HEK293 (cell line): ENCODE measurements at regions not wholly inside any gene's neighbourhood (a gene's known extent, or its start where the extent isn't known, plus 50 kb on each side); places are given as distances from the start of the nearest gene placed in this dataset.

ENCODE experiments used
- CTCF ChIA-PET: fragments of 350-600 bp; formaldehyde crosslinking; extraction: SDS; loops from one replicate; lab custom pipeline; 2021; ENCODE audit warnings: antibody characterized with exemption; lab: Yijun Ruan, JAX
- POLR2A ChIA-PET: fragments of 300-600 bp; formaldehyde crosslinking; extraction: SDS; loops from one replicate; lab custom pipeline; 2020; ENCODE audit warnings: antibody characterized with exemption, inconsistent platforms; lab: Yijun Ruan, JAX
- H3K27ac ChIP-seq: fragments of 200-500 bp; sonication (Bioruptor generic); 2 replicates; pipeline ENCODE4 v1.5.1; 2014; ENCODE audit warnings: low read depth, low read length, control low read depth, inconsistent platforms; ENCODE audit errors: extremely low read depth
- H3K36me3 ChIP-seq, 2 experiments: fragments of 200-500 bp in 1 of 2; sonication (Bioruptor generic) in 1 of 2; 1 replicate in 1 of 2; 2 replicates in 1 of 2; pipeline ENCODE4 v1.5.1; 2014 to 2017; ENCODE audit warnings: inconsistent platforms in 2 of 2, low read length in 2 of 2; ENCODE audit not compliant: control insufficient read depth in 2 of 2, insufficient read depth in 1 of 2
- H3K4me1 ChIP-seq: fragments of 200-500 bp; sonication (Bioruptor generic); 2 replicates; pipeline ENCODE4 v1.5.1; 2014; ENCODE audit warnings: mild to moderate bottlenecking, low read length, inconsistent platforms; ENCODE audit not compliant: control insufficient read depth, insufficient read depth
- H3K4me3 ChIP-seq: 2 replicates; pipeline ENCODE4 v1.5.1; 2011; ENCODE audit warnings: low read depth, mild to moderate bottlenecking, control low read depth, low read length, moderate library complexity
- H3K9me3 ChIP-seq: fragments of 200-500 bp; sonication (Bioruptor generic); 2 replicates; pipeline ENCODE4 v1.5.1; 2014; ENCODE audit warnings: low read depth, low read length, inconsistent platforms; ENCODE audit not compliant: control insufficient read depth, insufficient read depth
- FEZF1 ChIP-seq: fragments of 450-650 bp; formaldehyde crosslinking; IDR thresholded peaks from 2 replicates; pipeline ENCODE4 v1.5.1; 2016; ENCODE audit warnings: missing biosample characterization, missing genetic modification characterization
- OSR2 ChIP-seq: fragments of 450-650 bp; formaldehyde crosslinking; IDR thresholded peaks from 2 replicates; pipeline ENCODE4 v1.5.1; 2016; ENCODE audit warnings: missing biosample characterization, missing genetic modification characterization
- SP3 ChIP-seq: fragments of 450-650 bp; formaldehyde crosslinking; IDR thresholded peaks from 2 replicates; pipeline ENCODE4 v1.5.1; 2016; ENCODE audit warnings: missing biosample characterization, missing genetic modification characterization
- ZBTB48 ChIP-seq: fragments of 450-650 bp; formaldehyde crosslinking; IDR thresholded peaks from 2 replicates; pipeline ENCODE4 v1.5.1; 2016; ENCODE audit warnings: missing biosample characterization, missing genetic modification characterization
- ZFHX2 ChIP-seq: fragments of 450-650 bp; formaldehyde crosslinking; conservative IDR thresholded peaks from 2 replicates; pipeline ENCODE4 v1.5.1; 2016; ENCODE audit warnings: missing biosample characterization, missing genetic modification characterization
- ZNF140 ChIP-seq: fragments of 450-650 bp; formaldehyde crosslinking; IDR thresholded peaks from 2 replicates; pipeline ENCODE4 v1.5.1; 2016; ENCODE audit warnings: missing biosample characterization, missing genetic modification characterization
- ZNF146 ChIP-seq: fragments of 450-650 bp; formaldehyde crosslinking; IDR thresholded peaks from 2 replicates; pipeline ENCODE4 v1.5.1; 2016; ENCODE audit warnings: missing biosample characterization, missing genetic modification characterization
- ZNF16 ChIP-seq: fragments of 450-650 bp; formaldehyde crosslinking; IDR thresholded peaks from 2 replicates; pipeline ENCODE4 v1.5.1; 2016; ENCODE audit warnings: low read depth, missing biosample characterization, missing genetic modification characterization
- ZNF2 ChIP-seq: fragments of 450-650 bp; formaldehyde crosslinking; IDR thresholded peaks from 2 replicates; pipeline ENCODE4 v1.5.1; 2016; ENCODE audit warnings: missing biosample characterization, missing genetic modification characterization
- ZNF214 ChIP-seq: fragments of 450-650 bp; formaldehyde crosslinking; IDR thresholded peaks from 2 replicates; pipeline ENCODE4 v1.5.1; 2017; ENCODE audit warnings: missing biosample characterization, mild to moderate bottlenecking, missing genetic modification characterization, borderline replicate concordance
- ZNF248 ChIP-seq: fragments of 450-650 bp; formaldehyde crosslinking; IDR thresholded peaks from 2 replicates; pipeline ENCODE4 v1.5.1; 2017; ENCODE audit warnings: missing biosample characterization, missing genetic modification characterization
- ZNF266 ChIP-seq: fragments of 450-650 bp; formaldehyde crosslinking; IDR thresholded peaks from 2 replicates; pipeline ENCODE4 v1.5.1; 2016; ENCODE audit warnings: missing biosample characterization, missing genetic modification characterization, low read depth
- ZNF292 ChIP-seq: fragments of 450-650 bp; formaldehyde crosslinking; IDR thresholded peaks from 2 replicates; pipeline ENCODE4 v1.5.1; 2016; ENCODE audit warnings: low read depth, missing biosample characterization, missing genetic modification characterization, borderline replicate concordance
- ZNF311 ChIP-seq: fragments of 450-650 bp; formaldehyde crosslinking; IDR thresholded peaks from 2 replicates; pipeline ENCODE4 v1.5.1; 2017; ENCODE audit warnings: missing biosample characterization, missing genetic modification characterization, borderline replicate concordance
- ZNF354C ChIP-seq: fragments of 450-650 bp; formaldehyde crosslinking; IDR thresholded peaks from 2 replicates; pipeline ENCODE4 v1.5.1; 2016; ENCODE audit warnings: missing biosample characterization, missing genetic modification characterization, low read depth, borderline replicate concordance
- ZNF529 ChIP-seq: fragments of 450-650 bp; formaldehyde crosslinking; IDR thresholded peaks from 2 replicates; pipeline ENCODE4 v1.5.1; 2017; ENCODE audit warnings: missing genetic modification characterization, missing biosample characterization; ENCODE audit not compliant: insufficient replicate concordance
- ZNF548 ChIP-seq: fragments of 450-650 bp; formaldehyde crosslinking; IDR thresholded peaks from 2 replicates; pipeline ENCODE4 v1.5.1; 2016; ENCODE audit warnings: missing biosample characterization, missing genetic modification characterization
- ZNF555 ChIP-seq: fragments of 450-650 bp; formaldehyde crosslinking; conservative IDR thresholded peaks from 2 replicates; pipeline ENCODE4 v1.5.1; 2017; ENCODE audit warnings: missing biosample characterization, mild to moderate bottlenecking, missing genetic modification characterization, inconsistent platforms
- ZSCAN30 ChIP-seq: fragments of 450-650 bp; IDR thresholded peaks from 2 replicates; pipeline ENCODE4 v1.5.1; 2018; ENCODE audit warnings: missing biosample characterization, mild to moderate bottlenecking, missing genetic modification characterization, moderate library complexity
- ZXDB ChIP-seq: fragments of 450-650 bp; formaldehyde crosslinking; IDR thresholded peaks from 2 replicates; pipeline ENCODE4 v1.5.1; 2016; ENCODE audit warnings: missing biosample characterization, missing genetic modification characterization
- TF ChIP-seq, protein P1 (sequence below): fragments of 450-650 bp; formaldehyde crosslinking; IDR thresholded peaks from 2 replicates; pipeline ENCODE4 v1.5.1; 2016; ENCODE audit warnings: missing biosample characterization, missing genetic modification characterization
- TF ChIP-seq, protein P2 (sequence below): fragments of 450-650 bp; formaldehyde crosslinking; IDR thresholded peaks from 2 replicates; pipeline ENCODE4 v1.5.1; 2016; ENCODE audit warnings: missing biosample characterization, missing genetic modification characterization
- TF ChIP-seq, protein P3 (sequence below): fragments of 450-650 bp; formaldehyde crosslinking; IDR thresholded peaks from 2 replicates; pipeline ENCODE4 v1.5.1; 2017; ENCODE audit warnings: missing biosample characterization, missing genetic modification characterization
- TF ChIP-seq, protein P4 (sequence below): fragments of 450-650 bp; formaldehyde crosslinking; IDR thresholded peaks from 2 replicates; pipeline ENCODE4 v1.5.1; 2016; ENCODE audit warnings: missing biosample characterization, missing genetic modification characterization
- TF ChIP-seq, protein P5 (sequence below): fragments of 450-650 bp; formaldehyde crosslinking; IDR thresholded peaks from 2 replicates; pipeline ENCODE4 v1.5.1; 2016; ENCODE audit warnings: missing biosample characterization, missing genetic modification characterization

DNA sequence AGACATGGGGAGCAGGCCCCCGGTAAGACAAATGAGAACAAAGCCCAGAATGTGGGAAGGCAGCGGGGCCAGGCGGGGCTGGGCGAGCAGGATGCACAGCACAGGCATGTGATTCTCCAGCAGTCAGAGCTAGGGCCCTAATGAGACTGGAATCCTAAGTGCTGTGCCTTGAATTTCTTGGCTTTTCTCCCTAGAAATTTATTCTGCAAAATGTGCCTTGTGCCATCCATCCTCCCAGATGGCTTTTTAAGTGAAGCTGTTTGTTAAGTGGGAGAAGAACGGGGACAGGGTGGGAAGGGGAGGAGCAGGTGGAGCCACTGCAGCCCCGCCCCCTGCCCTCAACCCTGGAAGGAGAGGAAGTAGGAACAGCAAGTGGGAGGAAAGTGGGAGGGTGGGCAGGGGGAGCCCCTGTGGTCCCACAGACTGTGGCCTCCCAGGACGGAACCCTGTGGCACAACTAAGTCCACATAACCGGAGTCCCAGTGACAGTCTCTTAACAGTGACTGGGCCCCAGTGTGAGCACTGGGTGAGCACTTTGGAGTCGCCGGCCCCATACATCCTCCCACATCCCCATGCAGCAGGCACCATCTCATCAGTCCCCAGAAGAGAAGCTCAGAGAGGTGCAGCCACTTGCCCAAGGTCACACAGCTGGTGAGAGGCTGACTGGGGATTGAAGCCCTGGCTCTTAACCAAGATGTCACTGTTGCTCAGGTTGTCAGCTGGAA is 216.9 kb downstream of the MATN1 start:
- no peak overlapping the region for H3K4me3 ChIP-seq
- H3K36me3 ChIP-seq = no peaks in the 10 kb centered on the region
- TF ChIP-seq, protein P1, sequence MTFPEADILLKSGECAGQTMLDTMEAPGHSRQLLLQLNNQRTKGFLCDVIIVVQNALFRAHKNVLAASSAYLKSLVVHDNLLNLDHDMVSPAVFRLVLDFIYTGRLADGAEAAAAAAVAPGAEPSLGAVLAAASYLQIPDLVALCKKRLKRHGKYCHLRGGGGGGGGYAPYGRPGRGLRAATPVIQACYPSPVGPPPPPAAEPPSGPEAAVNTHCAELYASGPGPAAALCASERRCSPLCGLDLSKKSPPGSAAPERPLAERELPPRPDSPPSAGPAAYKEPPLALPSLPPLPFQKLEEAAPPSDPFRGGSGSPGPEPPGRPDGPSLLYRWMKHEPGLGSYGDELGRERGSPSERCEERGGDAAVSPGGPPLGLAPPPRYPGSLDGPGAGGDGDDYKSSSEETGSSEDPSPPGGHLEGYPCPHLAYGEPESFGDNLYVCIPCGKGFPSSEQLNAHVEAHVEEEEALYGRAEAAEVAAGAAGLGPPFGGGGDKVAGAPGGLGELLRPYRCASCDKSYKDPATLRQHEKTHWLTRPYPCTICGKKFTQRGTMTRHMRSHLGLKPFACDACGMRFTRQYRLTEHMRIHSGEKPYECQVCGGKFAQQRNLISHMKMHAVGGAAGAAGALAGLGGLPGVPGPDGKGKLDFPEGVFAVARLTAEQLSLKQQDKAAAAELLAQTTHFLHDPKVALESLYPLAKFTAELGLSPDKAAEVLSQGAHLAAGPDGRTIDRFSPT (tag by site-specific recombination) = no peak
- TF ChIP-seq, protein P2, sequence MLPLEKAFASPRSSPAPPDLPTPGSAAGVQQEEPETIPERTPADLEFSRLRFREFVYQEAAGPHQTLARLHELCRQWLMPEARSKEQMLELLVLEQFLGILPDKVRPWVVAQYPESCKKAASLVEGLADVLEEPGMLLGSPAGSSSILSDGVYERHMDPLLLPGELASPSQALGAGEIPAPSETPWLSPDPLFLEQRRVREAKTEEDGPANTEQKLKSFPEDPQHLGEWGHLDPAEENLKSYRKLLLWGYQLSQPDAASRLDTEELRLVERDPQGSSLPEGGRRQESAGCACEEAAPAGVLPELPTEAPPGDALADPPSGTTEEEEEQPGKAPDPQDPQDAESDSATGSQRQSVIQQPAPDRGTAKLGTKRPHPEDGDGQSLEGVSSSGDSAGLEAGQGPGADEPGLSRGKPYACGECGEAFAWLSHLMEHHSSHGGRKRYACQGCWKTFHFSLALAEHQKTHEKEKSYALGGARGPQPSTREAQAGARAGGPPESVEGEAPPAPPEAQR (tag by site-specific recombination) = no peak
- TF ChIP-seq, protein P3, sequence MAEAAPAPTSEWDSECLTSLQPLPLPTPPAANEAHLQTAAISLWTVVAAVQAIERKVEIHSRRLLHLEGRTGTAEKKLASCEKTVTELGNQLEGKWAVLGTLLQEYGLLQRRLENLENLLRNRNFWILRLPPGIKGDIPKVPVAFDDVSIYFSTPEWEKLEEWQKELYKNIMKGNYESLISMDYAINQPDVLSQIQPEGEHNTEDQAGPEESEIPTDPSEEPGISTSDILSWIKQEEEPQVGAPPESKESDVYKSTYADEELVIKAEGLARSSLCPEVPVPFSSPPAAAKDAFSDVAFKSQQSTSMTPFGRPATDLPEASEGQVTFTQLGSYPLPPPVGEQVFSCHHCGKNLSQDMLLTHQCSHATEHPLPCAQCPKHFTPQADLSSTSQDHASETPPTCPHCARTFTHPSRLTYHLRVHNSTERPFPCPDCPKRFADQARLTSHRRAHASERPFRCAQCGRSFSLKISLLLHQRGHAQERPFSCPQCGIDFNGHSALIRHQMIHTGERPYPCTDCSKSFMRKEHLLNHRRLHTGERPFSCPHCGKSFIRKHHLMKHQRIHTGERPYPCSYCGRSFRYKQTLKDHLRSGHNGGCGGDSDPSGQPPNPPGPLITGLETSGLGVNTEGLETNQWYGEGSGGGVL = no peak
- TF ChIP-seq ZBTB48 (tag by site-specific recombination) (no peak), ZNF354C (tag by site-specific recombination) (no peak), ZNF2 (tag by site-specific recombination) (no peak), OSR2 (tag by site-specific recombination) (no peak), ZNF311 (tag by site-specific recombination) (no peak), ZNF548 (tag by site-specific recombination) (no peak), ZNF248 (tag by site-specific recombination) (no peak), ZNF555 (no peak), ZNF16 (tag by site-specific recombination) (no peak), ZNF146 (tag by site-specific recombination) (no peak), ZNF529 (tag by site-specific recombination) (no peak), ZSCAN30 (tag by site-specific recombination) (no peak), ZNF140 (tag by site-specific recombination) (no peak), SP3 (tag by site-specific recombination) (no peak), ZXDB (tag by site-specific recombination) (no peak)
- H3K4me1 ChIP-seq = no peaks in the 10 kb centered on the region
- CTCF ChIA-PET = no interaction called here
- no peak overlapping the region for H3K27ac ChIP-seq
- POLR2A ChIA-PET = no interaction called here
- H3K9me3 ChIP-seq = no peaks in the 10 kb centered on the region

DNA sequence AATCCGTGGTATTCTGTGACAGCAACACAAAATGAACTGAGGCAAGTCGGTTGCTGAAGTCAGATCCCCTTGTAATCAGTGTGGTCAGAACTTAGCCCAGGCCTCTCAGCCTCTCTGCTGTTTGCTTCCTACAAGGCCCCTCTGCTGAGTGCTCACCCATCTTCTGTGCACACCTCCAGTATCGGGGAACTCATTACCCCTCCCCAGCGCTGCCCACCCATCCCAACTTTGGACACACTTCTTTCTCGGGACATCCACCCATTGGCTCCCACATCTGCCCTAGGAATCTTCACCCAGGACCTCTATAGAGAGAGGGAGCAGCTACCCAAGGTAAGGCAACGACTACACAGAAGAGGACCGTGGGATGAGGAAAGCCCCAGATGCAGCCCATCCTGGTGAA is 217.5 kb downstream of the MATN1 start:
- Histone ChIP-seq H3K9me3 (no peaks in the 10 kb centered on the region), H3K4me3 (no peak overlapping the region), H3K27ac (no peak overlapping the region), H3K36me3 (no peaks in the 10 kb centered on the region), H3K4me1 (no peaks in the 10 kb centered on the region)
- CTCF ChIA-PET = interaction anchor here (0.5 kb wide), 1 partner anchor 62 kb away, joined by 5 read pairs; no protein-coding TSS in a partner anchor
- POLR2A ChIA-PET = no interaction called here
- TF ChIP-seq ZNF214 (tag by site-specific recombination) (no peak), ZNF292 (tag by site-specific recombination) (no peak), ZFHX2 (no peak), FEZF1 (tag by site-specific recombination) (no peak), ZNF354C (tag by site-specific recombination) (no peak), ZNF266 (tag by site-specific recombination) (no peak)
- TF ChIP-seq, protein P3 = no peak
- TF ChIP-seq, protein P4, sequence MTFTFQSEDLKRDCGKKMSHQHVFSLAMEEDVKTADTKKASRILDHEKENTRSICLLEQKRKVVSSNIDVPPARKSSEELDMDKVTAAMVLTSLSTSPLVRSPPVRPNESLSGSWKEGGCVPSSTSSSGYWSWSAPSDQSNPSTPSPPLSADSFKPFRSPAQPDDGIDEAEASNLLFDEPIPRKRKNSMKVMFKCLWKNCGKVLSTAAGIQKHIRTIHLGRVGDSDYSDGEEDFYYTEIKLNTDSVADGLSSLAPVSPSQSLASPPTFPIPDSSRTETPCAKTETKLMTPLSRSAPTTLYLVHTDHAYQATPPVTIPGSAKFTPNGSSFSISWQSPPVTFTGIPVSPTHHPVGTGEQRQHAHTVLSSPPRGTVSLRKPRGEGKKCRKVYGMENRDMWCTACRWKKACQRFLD (tag by site-specific recombination) = no peak
- TF ChIP-seq, protein P5, sequence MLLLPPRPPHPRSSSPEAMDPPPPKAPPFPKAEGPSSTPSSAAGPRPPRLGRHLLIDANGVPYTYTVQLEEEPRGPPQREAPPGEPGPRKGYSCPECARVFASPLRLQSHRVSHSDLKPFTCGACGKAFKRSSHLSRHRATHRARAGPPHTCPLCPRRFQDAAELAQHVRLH = no peak
